Transverse colon (tissue), 4 donors: ENCODE measurements at regions not wholly inside any gene's neighbourhood (a gene's known extent, or its start where the extent isn't known, plus 50 kb on each side); places are given as distances from the start of the nearest gene placed in this dataset.

Experiments
- CTCF ChIP-seq, 5 experiments: fragments of 200-600 bp in 3 of 5; fragments of 450-650 bp in 2 of 5; sonication (generic) in 3 of 5; IDR thresholded peaks; 1 replicate in 2 of 5; 2 replicates in 3 of 5; pipeline ENCODE4 v1.5.1; 2016 to 2017; ENCODE audit warnings: antibody characterized with exemption in 5 of 5, inconsistent platforms in 3 of 5, mild to moderate bottlenecking in 2 of 5, moderate library complexity in 1 of 5
- POLR2A ChIP-seq: fragments of 450-650 bp; IDR thresholded peaks from one replicate; pipeline ENCODE4 v1.6.1; 2016; ENCODE audit warnings: antibody characterized with exemption, mild to moderate bottlenecking, moderate library complexity
- POLR2AphosphoS5 ChIP-seq, 3 donors: sonication (generic); formaldehyde crosslinking; IDR thresholded peaks; one replicate each; pipeline ENCODE4 v1.6.1; 2016; ENCODE audit warnings: antibody characterized with exemption in 3 of 3

GRCh38 chr3:145869958-145870357, 291.0 kb downstream of the PLOD2 start:
- TF ChIP-seq POLR2A (no peak), CTCF (IDR thresholded peaks at IDR 0.05) (no peak), POLR2AphosphoS5 (IDR thresholded peaks at IDR 0.05) (no peak)
